HFFc6 (cell line): ENCODE measurements at regions not wholly inside any gene's neighbourhood (a gene's known extent, or its start where the extent isn't known, plus 50 kb on each side); places are given as distances from the start of the nearest gene placed in this dataset.

Experiments used
- DNase-seq: peaks from one replicate; pipeline ENCODE4 v3.0.0-alpha.2; 2018
- H3K27ac Mint-ChIP-seq: 2 replicates; pipeline ENCODE4 v1.8.0; 2020; ENCODE audit warnings: mild to moderate bottlenecking, mixed read lengths
- H3K27me3 Mint-ChIP-seq: 2 replicates; pipeline ENCODE4 v1.8.0; 2021; ENCODE audit warnings: mild to moderate bottlenecking, moderate library complexity, mixed read lengths; ENCODE audit not compliant: insufficient read depth
- H3K36me3 Mint-ChIP-seq: 2 replicates; pipeline ENCODE4 v1.8.0; 2021; ENCODE audit warnings: low read depth, mixed read lengths
- H3K4me1 Mint-ChIP-seq: 2 replicates; pipeline ENCODE4 v1.8.0; 2020; ENCODE audit warnings: low read depth, mixed read lengths
- H3K4me3 Mint-ChIP-seq: 2 replicates; pipeline ENCODE4 v1.8.0; 2020; ENCODE audit warnings: mild to moderate bottlenecking, moderate library complexity, mixed read lengths
- H3K9me3 Mint-ChIP-seq: 2 replicates; pipeline ENCODE4 v1.8.0; 2020; ENCODE audit warnings: mild to moderate bottlenecking, mixed read lengths
- CTCF ChIP-seq: fragments of 200-600 bp; sonication (generic); IDR thresholded peaks from 2 replicates; pipeline ENCODE4 v1.5.0; 2021; ENCODE audit warnings: antibody characterized with exemption, mild to moderate bottlenecking

GRCh38 chr10:121303287-121303890 lies 294.9 kb downstream of the FGFR2 start:
- H3K27ac Mint-ChIP-seq = no peak overlapping the region

GRCh38 chr10:121305066-121305465 lies 293.2 kb downstream of the FGFR2 start:
- H3K27ac Mint-ChIP-seq = no peak overlapping the region

More at GRCh38 chr10:121303287-121303890, 294.9 kb downstream of the FGFR2 start:
- H3K9me3 Mint-ChIP-seq = peaks cover 62% of the 10 kb centered on the region
- TF ChIP-seq CTCF = no peak
- H3K4me3 Mint-ChIP-seq = no peak overlapping the region
- peaks cover 2% of the 10 kb centered on the region; the same call in 1 of the 2 replicates for H3K27me3 Mint-ChIP-seq
- DNase-seq = no peak
- H3K36me3 Mint-ChIP-seq = no peaks in the 10 kb centered on the region
- no peaks in the 10 kb centered on the region for H3K4me1 Mint-ChIP-seq

GRCh38 chr10:121306159-121306673 lies 292.0 kb downstream of the FGFR2 start:
- DNase-seq = no peak
- Mint-ChIP-seq H3K36me3 (peaks cover 5% of the 10 kb centered on the region; the same call in 1 of the 2 replicates), H3K4me3 (no peak overlapping the region), H3K9me3 (peaks cover 52% of the 10 kb centered on the region), H3K4me1 (no peaks in the 10 kb centered on the region), H3K27me3 (peaks cover 5% of the 10 kb centered on the region; the same call in 1 of the 2 replicates), H3K27ac (no peak overlapping the region)
- no peak for TF ChIP-seq CTCF

More at GRCh38 chr10:121305066-121305465, 293.2 kb downstream of the FGFR2 start:
- H3K9me3 Mint-ChIP-seq = peaks cover 54% of the 10 kb centered on the region
- H3K27me3 Mint-ChIP-seq = peaks cover 2% of the 10 kb centered on the region; the same call in 1 of the 2 replicates
- DNase-seq = no peak
- peaks cover under 1% of the 10 kb centered on the region; the same call in 1 of the 2 replicates for H3K36me3 Mint-ChIP-seq
- no peak overlapping the region for H3K4me3 Mint-ChIP-seq
- H3K4me1 Mint-ChIP-seq = no peaks in the 10 kb centered on the region
- TF ChIP-seq CTCF = no peak

GRCh38 chr10:121307411-121307980 lies 290.7 kb downstream of the FGFR2 start:
- no peak for TF ChIP-seq CTCF
- H3K27ac Mint-ChIP-seq = no peak overlapping the region
- DNase-seq = no peak
- peaks cover 5% of the 10 kb centered on the region; the same call in 1 of the 2 replicates for H3K27me3 Mint-ChIP-seq
- peaks cover 52% of the 10 kb centered on the region for H3K9me3 Mint-ChIP-seq
- H3K4me3 Mint-ChIP-seq = no peak overlapping the region
- no peaks in the 10 kb centered on the region for H3K4me1 Mint-ChIP-seq
- peaks cover 5% of the 10 kb centered on the region; the same call in 1 of the 2 replicates for H3K36me3 Mint-ChIP-seq

- Mint-ChIP-seq H3K9me3 (peaks cover 53% of the 10 kb centered on the region), H3K27ac (no peak overlapping the region), H3K27me3 (peaks cover 5% of the 10 kb centered on the region; the same call in 1 of the 2 replicates), H3K4me3 (no peak overlapping the region), H3K36me3 (peaks cover 5% of the 10 kb centered on the region; the same call in 1 of the 2 replicates), H3K4me1 (no peaks in the 10 kb centered on the region)
- TF ChIP-seq CTCF = no peak
- DNase-seq = no peak
Measured at GRCh38 chr10:121308020-121308419, 290.2 kb downstream of the FGFR2 start.
